Anterior cingulate cortex (tissue), 58 donors: ENCODE measurements at regions not wholly inside any gene's neighbourhood (a gene's known extent, or its start where the extent isn't known, plus 50 kb on each side); places are given as distances from the start of the nearest gene placed in this dataset.
"Not testable (repeated sequence)": the region's sequence is repeated elsewhere in the genome, so short reads cannot be mapped to it uniquely, and the experiment has no call there.

Experiments used
- DNase-seq, 58 donors: peaks; one replicate each; lab custom pipeline; 2025; lab: John Stamatoyannopoulos, UW

DNA sequence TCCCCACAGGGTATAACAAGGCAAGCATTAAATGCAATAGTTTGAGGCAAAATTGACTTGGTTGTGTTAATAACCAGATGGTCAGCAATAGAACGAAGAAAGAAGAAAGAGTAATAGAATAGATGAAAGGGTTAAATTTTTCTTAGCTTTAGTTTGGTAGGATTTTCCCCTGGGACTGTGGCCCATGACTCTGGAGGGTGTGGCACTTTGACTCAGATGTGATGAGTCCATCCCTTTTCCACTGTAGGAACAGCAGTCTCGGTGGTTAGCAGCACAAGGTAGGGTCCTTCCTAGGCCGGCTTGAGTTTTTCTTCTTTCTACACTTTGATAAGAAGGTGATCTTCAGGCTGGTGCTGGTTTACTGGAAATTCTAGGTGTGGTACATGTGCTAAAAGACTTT lies 321.0 kb downstream of the CGGBP1 start:
- not testable (repeated sequence) for DNase-seq

GRCh38 chr3:87733671-87734367 lies 325.0 kb downstream of the CGGBP1 start:
- DNase-seq: no peak

DNA sequence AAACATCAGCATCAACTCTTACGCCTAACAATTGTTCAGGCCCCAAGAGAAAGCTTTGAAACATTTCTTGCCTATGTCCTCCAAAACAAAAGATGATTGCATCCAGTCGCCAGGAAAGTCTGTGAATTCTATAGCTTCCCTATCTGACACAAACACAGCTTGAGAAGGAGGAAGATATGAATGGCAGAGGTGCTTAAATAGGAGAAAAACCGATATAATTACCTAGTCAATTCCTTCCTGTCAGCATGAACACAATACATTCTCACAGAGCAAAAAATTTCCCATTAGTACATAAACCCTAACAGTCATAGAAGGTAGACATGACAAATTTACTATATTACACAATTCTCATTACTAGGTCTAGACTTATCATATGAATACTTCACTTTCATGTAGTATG lies 326.5 kb downstream of the CGGBP1 start:
- DNase-seq: no peak

- no peak for DNase-seq
Measured at GRCh38 chr3:87727783-87728182, 331.0 kb downstream of the CGGBP1 start.

GRCh38 chr3:87719060-87719459 lies 339.7 kb downstream of the CGGBP1 start:
- DNase-seq: no peak

DNA sequence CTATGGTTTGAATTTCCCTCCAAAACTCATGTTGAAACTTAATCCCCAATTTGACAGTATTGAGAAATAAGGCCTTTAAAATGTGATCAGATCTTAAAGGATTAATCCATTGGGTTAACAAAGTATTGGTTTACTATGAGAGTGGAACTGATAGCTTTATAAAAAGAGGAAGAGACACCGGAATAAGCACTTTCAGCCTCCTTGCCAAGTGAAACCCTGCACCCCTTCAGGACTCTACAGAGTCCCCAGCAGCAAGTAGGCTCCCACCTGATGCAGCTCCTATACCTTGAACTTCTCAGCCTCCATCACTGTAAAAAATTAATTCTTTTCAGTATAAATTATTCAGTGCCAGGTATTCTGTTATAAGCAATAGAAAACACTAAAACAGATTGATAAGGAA lies 348.3 kb downstream of the CGGBP1 start:
- DNase-seq: no peak

- DNase-seq: no peak
Measured at GRCh38 chr3:87710028-87710427, 348.8 kb downstream of the CGGBP1 start.

GRCh38 chr3:87706176-87706575 lies 352.6 kb downstream of the CGGBP1 start:
- DNase-seq: no peak

GRCh38 chr3:87702600-87702999 lies 356.2 kb downstream of the CGGBP1 start:
- DNase-seq: no peak

GRCh38 chr3:87696124-87697013 lies 362.4 kb downstream of the CGGBP1 start:
- DNase-seq: no peak

DNA sequence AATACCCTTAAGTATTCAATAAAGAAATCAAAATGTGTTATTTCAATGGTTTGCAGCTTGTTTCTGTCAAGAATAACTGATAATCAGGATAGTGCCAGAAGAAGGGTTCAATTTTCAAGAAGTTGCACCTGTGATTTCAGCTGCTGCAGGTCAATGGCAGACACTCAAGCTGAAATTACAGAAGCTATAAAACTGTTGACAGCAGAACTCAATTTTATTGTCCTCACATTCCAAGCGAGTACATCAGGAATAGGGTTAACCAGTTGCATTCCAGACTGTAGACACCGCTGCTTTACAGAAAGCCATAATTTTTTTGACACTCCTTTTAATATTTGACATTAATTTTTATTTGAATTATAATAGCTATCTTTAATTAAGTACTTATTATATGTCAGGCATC lies 364.1 kb downstream of the CGGBP1 start:
- no peak for DNase-seq

- no peak for DNase-seq
Measured at GRCh38 chr3:87691109-87691508, 367.7 kb downstream of the CGGBP1 start.

DNA sequence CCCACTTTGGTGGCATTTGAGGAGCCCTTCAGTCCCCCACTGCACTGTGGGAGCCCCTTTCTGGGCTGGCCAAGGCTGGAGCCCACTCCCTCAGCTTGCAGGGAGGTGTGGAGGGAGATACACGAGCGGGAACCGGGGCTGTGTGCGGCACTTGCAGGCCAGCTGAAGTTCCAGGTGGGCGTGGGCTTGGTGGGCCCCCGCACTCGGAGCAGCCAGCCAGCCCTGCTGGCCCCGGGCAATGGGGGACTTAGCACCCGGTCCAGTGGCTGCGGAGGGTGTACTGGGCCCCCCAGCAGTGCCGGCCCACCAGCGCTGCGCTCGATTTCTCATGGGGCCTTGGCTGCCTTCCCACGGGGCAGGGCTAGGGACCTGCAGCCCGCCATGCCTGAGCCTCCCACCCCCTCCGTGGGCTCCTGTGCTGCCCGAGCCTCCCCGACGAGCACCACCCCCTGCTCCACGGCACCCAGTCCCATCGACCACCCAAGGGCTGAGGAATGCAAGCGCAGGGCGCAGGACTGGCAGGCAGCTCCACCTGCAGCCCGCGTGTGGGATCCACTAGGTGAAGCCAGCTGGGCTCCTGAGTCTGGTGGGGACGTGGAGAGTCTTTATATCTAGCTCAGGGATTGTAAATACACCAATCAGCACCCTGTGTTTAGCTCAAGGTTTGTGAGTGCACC lies 379.7 kb downstream of the CGGBP1 start:
- not testable (repeated sequence) for DNase-seq

- no peak for DNase-seq
Measured at GRCh38 chr3:87674397-87675161, 384.2 kb downstream of the CGGBP1 start.

DNA sequence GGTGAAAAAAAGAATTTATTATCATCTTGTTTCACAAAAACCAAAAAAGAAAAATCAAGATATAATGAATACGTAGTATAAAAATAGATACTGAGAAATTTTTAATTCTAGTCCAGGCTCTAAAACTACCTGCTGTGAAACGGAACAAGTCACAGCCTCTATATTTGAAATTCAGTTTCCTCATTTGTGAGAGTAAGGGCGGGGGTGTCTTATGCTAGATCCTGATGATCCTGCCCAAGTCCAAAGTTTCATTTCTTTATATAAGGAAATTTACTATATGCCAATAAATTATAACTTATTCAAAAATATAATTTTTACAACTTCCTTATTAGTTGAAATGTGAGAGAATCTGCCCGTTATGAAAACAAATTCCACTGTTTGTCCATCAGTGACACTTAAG lies 385.7 kb downstream of the CGGBP1 start:
- no peak for DNase-seq

- no peak for DNase-seq
Measured at GRCh38 chr3:87654184-87654583, 377.8 kb upstream of the POU1F1 start.

GRCh38 chr3:87653138-87653537 lies 376.8 kb upstream of the POU1F1 start:
- not testable (repeated sequence) for DNase-seq

GRCh38 chr3:87634426-87634825 lies 358.0 kb upstream of the POU1F1 start:
- no peak for DNase-seq

DNA sequence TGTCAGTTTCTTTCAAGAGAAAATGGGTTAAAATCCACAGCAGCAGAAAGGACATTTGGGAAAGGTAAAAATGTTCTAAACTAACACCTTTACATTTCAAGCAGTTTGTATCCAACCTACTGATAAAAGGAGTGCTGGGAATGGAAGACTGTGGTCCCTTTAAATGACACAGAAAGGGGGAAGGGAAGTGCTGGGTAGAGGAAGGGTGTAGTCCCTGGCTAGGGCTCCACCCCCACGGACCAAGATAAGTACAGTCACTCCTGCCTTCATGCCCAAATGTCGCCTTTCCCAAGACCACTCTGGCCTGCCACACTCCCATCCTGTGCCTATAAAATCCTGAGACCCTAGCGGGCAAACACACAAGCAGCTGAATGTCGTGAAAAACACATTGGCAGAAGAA lies 350.9 kb upstream of the POU1F1 start:
- DNase-seq: no peak

- no peak for DNase-seq
Measured at GRCh38 chr3:87626546-87626945, 350.2 kb upstream of the POU1F1 start.

DNA sequence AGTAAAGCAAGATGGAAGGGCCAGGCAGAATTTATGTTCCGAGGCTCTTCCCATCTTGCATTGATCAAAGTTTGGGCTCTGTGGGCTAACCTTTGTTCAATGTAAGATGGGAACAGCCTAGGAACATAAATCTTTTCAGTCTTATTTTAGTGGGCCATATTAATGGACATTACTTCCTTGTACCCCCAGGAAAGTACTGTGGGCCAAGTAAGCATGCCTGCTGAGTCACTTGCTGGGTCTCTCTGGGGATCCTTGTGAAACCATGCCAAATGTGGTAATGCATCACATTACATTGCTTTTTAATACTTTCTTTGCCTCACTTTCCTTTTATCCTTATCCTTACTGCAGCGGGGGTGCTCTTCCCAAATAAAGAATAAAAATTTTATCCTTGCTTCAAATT lies 349.5 kb upstream of the POU1F1 start:
- DNase-seq: no peak
